ENCODE measurements at regions not wholly inside any gene's neighbourhood (a gene's known extent, or its start where the extent isn't known, plus 50 kb on each side); places are given as distances from the start of the nearest gene placed in this dataset.

DNA sequence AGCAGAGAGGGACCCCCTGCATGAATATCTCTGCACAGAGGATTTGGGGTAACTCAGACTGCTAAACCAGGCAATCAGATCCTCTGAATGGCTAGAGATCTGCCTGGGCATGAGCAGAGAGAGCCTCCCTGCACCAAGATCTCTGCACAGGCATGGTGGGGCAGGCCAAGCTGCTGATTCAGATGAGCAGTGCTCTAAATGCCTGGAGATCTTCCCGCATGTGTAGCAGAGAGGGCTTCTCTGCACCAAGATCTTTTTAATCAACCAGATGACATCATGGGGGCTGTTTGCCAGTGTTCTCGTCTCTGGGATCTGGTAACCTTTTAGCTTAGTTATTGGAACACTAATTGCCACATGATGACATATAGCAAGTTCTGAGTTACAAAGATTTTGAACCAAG, 301.3 kb upstream of the GALNT5 start:
- TF ChIP-seq POLR2A (IDR thresholded peaks at IDR 0.05; ENCODE audit: low read length): no peak
- no peak for TF ChIP-seq GATA1 (IDR thresholded peaks at IDR 0.05; ENCODE audit: low read depth, low read length)

Data from erythroblast (primary cell).